A549 (cell line): ENCODE measurements at regions not wholly inside any gene's neighbourhood (a gene's known extent, or its start where the extent isn't known, plus 50 kb on each side); places are given as distances from the start of the nearest gene placed in this dataset.

Source experiments
- ATAC-seq, 2 experiments: fragments of 200-7000 bp in 1 of 2; fragments of >200 bp in 1 of 2; cut with Nextera tagmentation in 1 of 2; cut with Tn5 transposase in 1 of 2; 3 replicates each; pipeline versions ENCODE4 v1.8.0 to v1.9.1; 2018 to 2020; ENCODE audit warnings: mild to moderate bottlenecking in 1 of 2, moderate library complexity in 1 of 2
- CTCF ChIA-PET: fragments of 300-600 bp; sonication (Branson Sonifier 250); formaldehyde crosslinking; extraction: SDS; loops from one replicate; lab custom pipeline; 2021; ENCODE audit warnings: antibody characterized with exemption, inconsistent platforms; lab: Yijun Ruan, JAX
- POLR2A ChIA-PET: fragments of 350-600 bp; formaldehyde crosslinking; extraction: SDS; loops from one replicate; lab custom pipeline; 2021; ENCODE audit warnings: antibody characterized with exemption, inconsistent platforms; lab: Yijun Ruan, JAX
- DNase-seq, 2 experiments: peaks; one replicate each; pipeline versions ENCODE4 v3.0.0 to v3.0.0-alpha.2; 2011 to 2016; ENCODE audit warnings: low read depth in 1 of 2, low spot score in 1 of 2
- FAIRE-seq: peaks from 2 replicates; lab custom pipeline; 2011; peaks lifted over from hg19 to GRCh38; lab: Jason Lieb, UNC
- H3K27ac ChIP-seq, 2 experiments: fragments of >200 bp; sonication (Bioruptor Twin); formaldehyde crosslinking; 3 replicates each; pipeline ENCODE4 v1.5.1; 2016 to 2017
- H3K4me1 ChIP-seq: fragments of >200 bp; sonication (Bioruptor Twin); formaldehyde crosslinking; 3 replicates; pipeline ENCODE4 v1.6.1; 2016
- H3K4me2 ChIP-seq: fragments of >200 bp; sonication (Bioruptor Twin); formaldehyde crosslinking; 3 replicates; pipeline ENCODE4 v1.6.1; 2016
- H3K4me3 ChIP-seq: fragments of >200 bp; sonication (Bioruptor Twin); formaldehyde crosslinking; 3 replicates; pipeline ENCODE4 v1.5.1; 2016
- H3K9me3 ChIP-seq: fragments of >200 bp; sonication (Bioruptor Twin); formaldehyde crosslinking; 3 replicates; pipeline ENCODE4 v1.6.1; 2016
- CBX8 ChIP-seq: fragments of 200-600 bp; sonication (generic); IDR thresholded peaks from 2 replicates; pipeline ENCODE4 v1.6.1; 2016
- CHD2 ChIP-seq: fragments of 150-350 bp; IDR thresholded peaks from 2 replicates; pipeline ENCODE4 v1.6.1; 2014; ENCODE audit warnings: low read length; ENCODE audit not compliant: partially characterized antibody
- ELK1 ChIP-seq: fragments of 150-350 bp; IDR thresholded peaks from 2 replicates; pipeline ENCODE4 v1.6.1; 2014; ENCODE audit warnings: low read depth, mild to moderate bottlenecking, low read length
- FOSL2 ChIP-seq, 2 experiments: fragments of 450-650 bp in 1 of 2; fragments of >200 bp in 1 of 2; sonication (Bioruptor Twin) in 1 of 2; formaldehyde crosslinking; IDR thresholded peaks; 2 replicates each; pipeline versions ENCODE4 v1.5.0 to v1.6.1; 2016 to 2020; ENCODE audit warnings: mild to moderate bottlenecking in 1 of 2, moderate library complexity in 1 of 2
- GATA3 ChIP-seq: IDR thresholded peaks from 2 replicates; pipeline ENCODE4 v1.6.1; 2012; ENCODE audit warnings: borderline replicate concordance
- HDAC2 ChIP-seq: fragments of 200-600 bp; sonication (generic); IDR thresholded peaks from 2 replicates; pipeline ENCODE4 v1.6.1; 2016
- HEYL ChIP-seq: fragments of 250-450 bp; sonication (Bioruptor Pico); IDR thresholded peaks from 2 replicates; pipeline ENCODE4 v1.8.0; 2021; ENCODE audit warnings: mild to moderate bottlenecking, moderate library complexity
- HMGXB4 ChIP-seq: fragments of 250-450 bp; sonication (Bioruptor Pico); IDR thresholded peaks from 2 replicates; pipeline ENCODE4 v1.5.0; 2021; ENCODE audit warnings: mild to moderate bottlenecking, moderate library complexity, borderline replicate concordance
- HOXA7 ChIP-seq: fragments of 250-450 bp; sonication (Bioruptor Pico); IDR thresholded peaks from 2 replicates; pipeline ENCODE4 v1.5.0; 2020; ENCODE audit warnings: mild to moderate bottlenecking, moderate library complexity
- HOXB5 ChIP-seq: fragments of 250-450 bp; sonication (Bioruptor Pico); IDR thresholded peaks from 2 replicates; pipeline ENCODE4 v1.5.0; 2020; ENCODE audit warnings: mild to moderate bottlenecking, moderate library complexity
- JUN ChIP-seq, 2 experiments: fragments of >200 bp; sonication (Bioruptor Twin); formaldehyde crosslinking; IDR thresholded peaks; 2 replicates in 1 of 2; 3 replicates in 1 of 2; pipeline ENCODE4 v1.6.1; 2016 to 2017
- JUNB ChIP-seq: fragments of >200 bp; sonication (Bioruptor Twin); formaldehyde crosslinking; IDR thresholded peaks from 2 replicates; pipeline ENCODE4 v1.6.1; 2016
- MAFK ChIP-seq: fragments of 450-650 bp; IDR thresholded peaks from 2 replicates; pipeline ENCODE4 v1.6.1; 2014; ENCODE audit not compliant: partially characterized antibody
- MAZ ChIP-seq: fragments of 150-350 bp; IDR thresholded peaks from 2 replicates; pipeline ENCODE4 v1.6.1; 2014; ENCODE audit warnings: antibody characterized with exemption, low read depth, low read length, borderline replicate concordance
- MYC ChIP-seq: IDR thresholded peaks from 2 replicates; pipeline ENCODE4 v1.6.1; 2012; ENCODE audit warnings: mild to moderate bottlenecking, inconsistent platforms, low read length, improper control_type of control experiment, borderline replicate concordance
- NFE2L2 ChIP-seq: fragments of 150-350 bp; conservative IDR thresholded peaks from 2 replicates; pipeline ENCODE4 v1.6.1; 2014; ENCODE audit warnings: low read length
- PHF8 ChIP-seq: fragments of 200-600 bp; sonication (generic); IDR thresholded peaks from 2 replicates; pipeline ENCODE4 v1.6.1; 2016; ENCODE audit warnings: low read depth, mild to moderate bottlenecking, antibody characterized with exemption, moderate library complexity, borderline replicate concordance
- POLR2AphosphoS2 ChIP-seq: conservative IDR thresholded peaks from 2 replicates; pipeline ENCODE4 v1.6.1; 2012; ENCODE audit warnings: low read length, improper control_type of control experiment, inconsistent platforms
- RARB ChIP-seq: fragments of 250-450 bp; sonication (Bioruptor Pico); IDR thresholded peaks from 2 replicates; pipeline ENCODE4 v1.8.0; 2021; ENCODE audit warnings: mild to moderate bottlenecking, moderate library complexity
- SREBF2 ChIP-seq: fragments of 450-650 bp; IDR thresholded peaks from 2 replicates; pipeline ENCODE4 v1.6.1; 2014; ENCODE audit warnings: mild to moderate bottlenecking, moderate library complexity
- TFCP2L1 ChIP-seq: fragments of 250-450 bp; sonication (Bioruptor Pico); IDR thresholded peaks from 2 replicates; pipeline ENCODE4 v1.5.0; 2021; ENCODE audit warnings: mild to moderate bottlenecking
- TP53 ChIP-seq: fragments of 250-450 bp; sonication (Bioruptor Pico); IDR thresholded peaks from 2 replicates; pipeline ENCODE4 v1.5.0; 2021; ENCODE audit warnings: mild to moderate bottlenecking, moderate library complexity
- USF2 ChIP-seq: fragments of 450-650 bp; IDR thresholded peaks from 2 replicates; pipeline ENCODE4 v1.6.1; 2014; ENCODE audit warnings: antibody characterized with exemption
- ZC3H11A ChIP-seq: fragments of 450-650 bp; IDR thresholded peaks from 2 replicates; pipeline ENCODE4 v1.6.1; 2014; ENCODE audit warnings: antibody characterized with exemption, mild to moderate bottlenecking
- ZFP36 ChIP-seq: fragments of 450-650 bp; IDR thresholded peaks from 2 replicates; pipeline ENCODE4 v1.6.1; 2014; ENCODE audit warnings: borderline replicate concordance; ENCODE audit not compliant: partially characterized antibody
- WGBS: methylation state at CpG from one replicate; pipeline ENCODE4 v1.1.6; 2017; ENCODE audit errors: missing lambda C conversion rate; 5-methylcytosine and 5-hydroxymethylcytosine counted together

- TF ChIP-seq SREBF2 (no peak), RARB (CRISPR knock-in tag) (no peak), HOXA7 (CRISPR knock-in tag) (no peak), MAZ (no peak), ZFP36 (no peak), ZC3H11A (no peak), TFCP2L1 (CRISPR knock-in tag) (no peak)
Measured at GRCh38 chr6:140641412-140641811, 1267.0 kb upstream of the CITED2 start (continued).

GRCh38 chr6:140636908-140637402 is 1262.5 kb upstream of the CITED2 start:
- FAIRE-seq, result no peak

GRCh38 chr6:140636271-140636907 is 1261.9 kb upstream of the CITED2 start:
- H3K4me2 ChIP-seq, result no peak overlapping the region
- ChIA-PET CTCF (no interaction called here), POLR2A (no interaction called here)
- WGBS, result 79% methylated on average over 11 of the region's 11 CpGs
- H3K4me3 ChIP-seq, result no peak overlapping the region
- FAIRE-seq (no peak), DNase-seq (no peak), ATAC-seq (no peak)
- TF ChIP-seq CHD2 (no peak), HDAC2 (no peak), ELK1 (no peak), HEYL (no peak), SREBF2 (no peak), CBX8 (no peak), MAZ (no peak), FOSL2 (IDR thresholded peaks at IDR 0.05) (no peak), FOSL2 (CRISPR knock-in tag; IDR thresholded peaks at IDR 0.05) (no peak), MYC (no peak), USF2 (no peak), GATA3 (no peak), POLR2AphosphoS2 (no peak), JUN (IDR thresholded peaks at IDR 0.05) (no peak)
- no peak overlapping the region for H3K27ac ChIP-seq
- H3K4me1 ChIP-seq, result no peaks in the 10 kb centered on the region
- no peaks in the 10 kb centered on the region for H3K9me3 ChIP-seq

More at GRCh38 chr6:140636908-140637402, 1262.5 kb upstream of the CITED2 start:
- Histone ChIP-seq H3K4me3 (no peak overlapping the region), H3K4me2 (no peak overlapping the region), H3K27ac (no peak overlapping the region), H3K4me1 (no peaks in the 10 kb centered on the region), H3K9me3 (no peaks in the 10 kb centered on the region)
- TF ChIP-seq HOXB5 (no peak), JUNB (no peak), POLR2AphosphoS2 (no peak), PHF8 (no peak), MAFK (no peak), GATA3 (no peak), CHD2 (no peak), HMGXB4 (CRISPR knock-in tag) (no peak), TP53 (CRISPR knock-in tag) (no peak), NFE2L2 (no peak)
- no peak for DNase-seq
- no peak for ATAC-seq
- POLR2A ChIA-PET, result no interaction called here
- WGBS, result 87% methylated on average over 2 of the region's 2 CpGs
- CTCF ChIA-PET, result no interaction called here
